Erythroblast (primary cell): ENCODE measurements at regions not wholly inside any gene's neighbourhood (a gene's known extent, or its start where the extent isn't known, plus 50 kb on each side); places are given as distances from the start of the nearest gene placed in this dataset.

Experiments used
- GATA1 ChIP-seq: IDR thresholded peaks from 2 replicates; pipeline ENCODE4 v1.6.1; 2011; ENCODE audit warnings: low read depth, mild to moderate bottlenecking, control low read depth, low read length, moderate library complexity
- POLR2A ChIP-seq: IDR thresholded peaks from 2 replicates; pipeline ENCODE4 v1.6.1; 2011; ENCODE audit warnings: mild to moderate bottlenecking, low read length

- no peak for TF ChIP-seq POLR2A
- TF ChIP-seq GATA1, result no peak
Measured at GRCh38 chr9:23556459-23556858, 269.6 kb downstream of the ELAVL2 start.
